HG03575 (cell line): ENCODE measurements at regions not wholly inside any gene's neighbourhood (a gene's known extent, or its start where the extent isn't known, plus 50 kb on each side); places are given as distances from the start of the nearest gene placed in this dataset.

Experiments
- ATAC-seq: cut with Tn5 transposase; IDR thresholded peaks from one replicate; pipeline ENCODE4 v1.9.1; 2021; ENCODE audit not compliant: unreplicated experiment, insufficient number of reproducible peaks, low FRiP score; ENCODE audit errors: extremely low read depth

DNA sequence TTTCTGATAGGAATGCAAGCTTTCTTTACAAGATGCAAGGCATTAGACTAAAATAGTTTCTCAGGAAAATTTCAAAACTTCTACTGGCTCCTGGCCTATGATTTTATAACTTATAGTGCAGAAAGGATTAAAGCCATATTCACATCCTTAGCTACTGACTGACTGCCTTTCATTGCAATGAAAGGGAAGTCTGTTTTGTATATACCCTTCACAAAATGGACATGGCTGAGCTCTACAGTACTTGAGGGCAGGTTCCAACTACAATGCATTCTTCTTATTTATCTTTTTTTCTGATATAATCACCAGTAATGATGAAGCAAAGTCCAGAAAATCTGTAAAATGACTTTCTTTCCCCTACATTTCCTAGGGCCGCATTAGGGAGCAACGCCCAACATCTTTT lies 100.5 kb upstream of the ESRRG start:
- ATAC-seq, result no peak

DNA sequence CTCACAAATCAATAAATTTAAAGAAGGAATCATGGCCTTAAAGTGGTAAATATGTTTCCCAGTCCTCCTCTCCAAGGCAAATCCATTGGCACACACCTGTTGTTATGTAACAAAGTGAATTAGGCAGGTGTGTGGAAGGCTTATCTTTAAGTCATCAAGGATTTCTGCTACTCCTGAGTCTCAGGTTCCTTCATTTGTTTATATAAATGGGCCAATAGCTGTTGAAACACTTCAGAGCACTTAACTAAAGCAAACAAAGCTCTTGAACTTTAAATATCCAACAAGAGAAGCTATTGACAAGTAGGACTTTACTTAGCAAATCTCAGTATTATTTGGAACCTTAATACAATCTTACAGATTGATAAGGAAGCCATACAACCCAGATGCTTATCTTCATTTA lies 99.3 kb upstream of the ESRRG start:
- no peak for ATAC-seq

DNA sequence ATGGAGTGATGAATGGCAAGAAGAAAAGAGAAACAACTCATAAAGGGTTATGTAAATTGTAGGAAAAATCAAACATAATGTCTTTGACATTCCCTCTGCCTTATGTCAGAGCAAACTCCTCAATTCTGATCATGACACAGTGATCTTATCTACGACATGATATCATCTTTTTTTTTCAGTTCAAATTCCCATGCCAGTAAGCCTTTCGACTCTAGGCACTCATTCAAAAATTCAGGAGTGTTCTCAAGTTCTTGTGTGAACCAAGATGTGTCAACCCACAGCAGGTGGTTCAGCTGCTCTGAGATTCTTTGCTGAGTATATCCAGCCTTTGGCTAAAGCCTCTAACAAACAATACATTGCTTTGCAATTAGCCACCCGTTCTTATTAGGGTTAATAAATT lies 97.1 kb upstream of the ESRRG start:
- ATAC-seq, result no peak

DNA sequence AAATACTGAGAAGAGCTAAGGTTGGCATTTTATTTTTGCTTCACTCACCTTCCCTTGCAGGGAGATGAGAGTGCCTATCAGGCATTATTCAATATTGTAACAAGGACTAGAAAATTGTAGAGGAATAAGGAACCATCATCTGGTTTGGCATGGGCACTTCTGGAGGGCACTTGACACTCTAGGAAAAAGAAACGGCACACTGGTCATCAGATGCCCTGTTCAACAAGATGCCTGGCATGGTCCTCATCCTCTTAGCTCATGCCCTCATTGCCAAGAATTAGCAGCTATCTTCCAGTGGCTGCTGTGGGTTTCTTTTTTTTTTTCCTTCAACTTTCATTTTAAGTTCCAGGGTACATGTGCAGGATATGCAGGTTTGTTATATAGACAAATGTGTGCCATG lies 95.1 kb upstream of the ESRRG start:
- no peak for ATAC-seq

DNA sequence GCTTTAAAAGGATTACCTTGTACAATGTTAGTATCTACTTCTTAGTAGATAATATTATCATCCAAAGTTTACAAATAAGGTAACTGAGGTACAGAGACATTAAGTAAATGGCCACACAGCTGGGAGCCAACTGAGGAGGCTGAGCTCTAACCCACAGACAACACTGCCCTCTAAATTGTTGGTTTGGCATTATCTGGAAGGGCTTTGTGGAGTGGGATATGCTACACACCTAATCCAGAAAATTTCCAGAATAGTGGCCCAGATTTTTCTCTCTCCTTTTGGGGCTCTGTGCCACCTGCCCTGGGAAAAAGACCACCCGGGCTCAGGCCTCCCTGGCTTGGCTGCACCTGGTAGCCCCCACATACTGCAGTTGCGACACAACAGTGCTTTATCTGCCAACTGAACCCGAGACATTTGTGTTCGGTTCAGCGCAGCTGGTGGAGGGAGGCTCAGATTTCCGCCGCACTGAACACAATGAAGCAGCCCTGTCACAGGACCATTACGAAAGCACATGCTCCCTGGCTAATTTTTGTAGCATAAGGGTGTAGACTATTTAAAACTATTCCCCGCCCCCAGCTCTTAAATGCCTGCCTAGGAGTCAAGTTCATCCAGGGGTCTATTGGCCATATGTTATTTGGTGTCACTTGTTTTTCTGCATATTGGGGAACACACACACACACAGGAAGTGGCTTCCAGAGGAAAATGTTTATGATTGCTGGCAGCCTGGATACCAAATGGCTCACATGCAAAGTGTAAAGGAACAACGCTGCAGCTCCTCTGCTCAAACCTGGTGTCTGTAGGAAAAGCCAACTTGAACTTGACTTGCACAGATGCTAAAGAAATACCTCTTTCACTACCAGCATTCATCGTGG lies 92.3 kb upstream of the ESRRG start:
- no peak for ATAC-seq

DNA sequence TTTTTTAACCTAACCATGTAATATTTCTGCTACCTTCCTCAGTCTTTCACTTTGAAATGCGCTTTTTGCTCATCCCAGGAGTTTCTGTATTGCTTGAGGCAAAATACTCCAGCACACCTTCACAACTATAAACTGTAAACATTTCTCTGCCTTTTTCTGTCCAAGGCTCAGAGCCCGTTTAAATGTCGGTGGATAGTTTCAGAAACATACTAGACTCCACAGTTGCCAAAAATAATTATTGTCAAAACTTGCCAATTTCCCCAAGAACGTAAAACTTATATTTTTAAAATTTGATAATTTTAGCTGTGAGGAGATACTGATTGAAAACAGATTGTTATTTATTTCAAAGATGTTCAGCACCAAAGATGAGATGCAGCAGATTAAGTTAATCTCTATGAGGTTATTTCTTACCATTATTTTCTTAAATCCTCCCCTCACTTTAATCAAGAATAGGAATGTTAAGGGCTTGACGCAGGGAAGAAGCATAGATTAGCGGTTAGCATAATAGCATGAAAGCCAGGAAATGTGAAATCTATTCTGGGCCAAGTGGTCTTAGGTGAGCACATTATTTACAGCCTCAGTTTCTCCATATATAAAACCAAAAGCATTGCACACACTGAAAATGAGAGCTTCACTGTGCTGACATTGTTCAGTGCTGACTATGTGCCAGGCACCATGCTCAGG lies 91.5 kb upstream of the ESRRG start:
- no peak for ATAC-seq

DNA sequence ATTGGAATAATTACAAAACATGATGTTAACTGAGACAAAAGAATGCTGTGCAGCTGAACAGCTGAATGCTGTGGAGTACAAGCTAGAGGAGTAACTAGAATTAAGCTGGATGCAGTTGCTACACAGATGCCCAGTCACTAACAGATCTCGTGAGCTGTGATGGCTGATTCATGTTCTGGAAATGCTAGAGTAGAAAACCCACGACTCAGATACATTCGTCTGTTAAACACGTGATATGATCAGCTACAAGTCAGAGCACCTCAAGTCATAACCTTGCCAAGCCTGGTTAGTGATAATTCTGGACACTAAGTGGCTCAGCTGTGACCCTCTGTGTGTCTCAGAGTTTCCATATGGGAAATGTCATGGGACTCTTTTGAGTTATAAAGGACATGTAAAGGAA lies 89.7 kb upstream of the ESRRG start:
- no peak for ATAC-seq

DNA sequence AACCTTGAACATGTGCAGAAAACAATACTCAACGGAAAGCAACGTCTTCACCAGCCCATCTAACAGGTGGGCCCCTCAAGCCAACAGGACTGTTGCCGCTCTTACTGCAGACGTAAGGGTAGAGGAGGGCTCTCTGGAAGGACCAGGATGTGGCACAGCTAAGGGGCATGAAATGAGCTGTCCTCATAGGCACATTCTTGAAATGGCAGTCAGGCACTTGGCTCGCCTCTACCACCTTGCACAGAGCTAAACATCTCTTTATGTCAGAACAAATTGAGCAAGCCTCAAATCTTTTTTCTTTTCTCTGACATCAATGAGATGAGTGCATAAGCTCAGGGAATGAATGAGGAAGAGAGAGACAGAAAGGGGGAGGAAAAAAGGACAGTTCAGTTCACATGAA lies 86.4 kb upstream of the ESRRG start:
- no peak for ATAC-seq

DNA sequence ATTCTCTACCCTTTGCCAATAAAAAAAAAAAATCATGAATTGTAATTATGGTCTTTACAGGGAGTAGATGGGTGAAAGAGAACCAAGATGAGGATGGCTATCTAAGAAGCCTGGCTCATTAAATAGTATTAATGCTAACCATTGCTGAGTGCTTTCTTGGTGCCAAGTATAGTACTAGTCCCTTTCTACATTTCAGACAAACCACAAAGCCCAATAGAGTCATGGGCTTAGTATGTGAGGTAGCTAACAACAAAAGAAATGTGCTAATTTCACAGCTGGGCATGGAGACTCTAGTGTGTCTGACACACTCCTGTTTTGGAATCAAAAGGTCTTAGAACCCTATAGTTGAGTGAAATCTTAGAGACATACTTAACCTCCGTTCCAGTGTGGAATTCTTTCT lies 84.5 kb upstream of the ESRRG start:
- no peak for ATAC-seq

DNA sequence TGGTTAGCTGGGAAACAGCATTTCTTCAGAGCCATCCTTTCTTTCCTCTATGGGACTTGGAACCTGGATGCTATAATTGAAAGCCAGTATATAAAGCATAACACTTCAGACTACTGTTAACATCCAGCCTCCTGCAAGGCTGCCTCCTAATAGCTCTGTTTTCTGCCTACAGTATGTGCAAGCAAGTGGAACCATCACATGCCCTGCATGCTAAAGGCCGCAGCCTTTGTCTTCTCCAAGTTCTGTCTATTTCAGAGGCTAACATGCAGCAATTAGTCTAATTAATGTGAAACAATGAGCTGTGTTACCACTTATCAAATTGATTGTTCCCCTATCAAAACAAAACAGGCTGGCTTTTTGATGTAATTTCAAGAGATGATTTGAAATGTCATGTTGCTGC lies 82.7 kb upstream of the ESRRG start:
- no peak for ATAC-seq

DNA sequence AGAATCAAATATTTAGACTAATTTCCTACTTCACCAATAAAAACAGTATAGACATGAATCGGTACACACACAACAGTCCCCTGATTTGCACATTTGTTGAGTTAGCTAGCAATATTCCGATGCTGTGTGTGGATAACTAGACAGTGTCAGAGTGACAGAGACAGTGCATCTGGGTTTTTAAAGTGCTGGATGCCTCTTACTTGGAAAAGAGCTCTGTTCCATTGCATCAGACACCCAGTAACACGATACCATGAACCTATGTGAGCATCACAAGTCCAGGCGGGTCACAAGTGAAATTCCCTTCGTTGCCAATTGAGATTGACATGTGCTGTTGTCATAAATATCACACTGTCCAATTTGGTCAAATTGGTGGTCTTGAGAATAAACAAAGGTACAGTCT lies 82.0 kb upstream of the ESRRG start:
- ATAC-seq, result no peak

DNA sequence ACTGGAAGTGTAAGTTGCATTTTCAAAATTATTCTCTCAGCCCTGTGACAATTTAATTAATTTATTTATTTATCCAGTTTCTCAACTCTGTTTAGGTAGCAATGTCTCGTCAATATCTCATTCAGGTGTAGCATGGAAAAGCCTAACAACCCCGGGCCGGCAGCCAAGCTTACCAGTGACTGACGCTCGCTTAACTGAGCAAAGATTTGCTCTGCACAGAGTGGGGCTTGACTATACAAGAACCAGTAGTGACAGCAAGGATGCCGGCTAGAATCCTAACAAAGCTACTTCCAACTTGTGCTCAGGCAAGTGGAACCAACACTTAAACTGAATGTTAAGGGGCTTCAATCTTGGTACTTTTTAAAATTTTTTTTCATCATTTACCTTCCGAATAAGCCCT lies 80.9 kb upstream of the ESRRG start:
- ATAC-seq, result no peak

DNA sequence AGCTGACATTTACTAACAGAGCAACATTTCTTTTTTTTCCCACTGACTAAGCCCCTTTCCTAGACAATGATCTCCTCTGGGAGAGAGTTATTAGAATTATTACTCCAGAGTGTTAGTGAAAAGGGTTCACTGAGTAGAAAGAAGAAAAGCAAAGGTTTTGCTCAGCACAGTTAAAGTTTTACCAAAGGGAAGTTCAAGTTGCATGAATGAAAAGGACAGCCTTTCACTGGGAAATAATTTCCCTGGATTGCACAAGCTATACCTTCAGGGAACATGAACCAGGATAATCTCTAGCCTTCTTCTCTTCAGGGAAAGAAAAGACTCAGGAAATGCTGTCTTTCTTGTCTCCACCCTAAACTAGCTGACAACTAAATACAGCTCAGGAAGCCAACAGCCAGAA lies 71.4 kb upstream of the ESRRG start:
- ATAC-seq, result no peak

DNA sequence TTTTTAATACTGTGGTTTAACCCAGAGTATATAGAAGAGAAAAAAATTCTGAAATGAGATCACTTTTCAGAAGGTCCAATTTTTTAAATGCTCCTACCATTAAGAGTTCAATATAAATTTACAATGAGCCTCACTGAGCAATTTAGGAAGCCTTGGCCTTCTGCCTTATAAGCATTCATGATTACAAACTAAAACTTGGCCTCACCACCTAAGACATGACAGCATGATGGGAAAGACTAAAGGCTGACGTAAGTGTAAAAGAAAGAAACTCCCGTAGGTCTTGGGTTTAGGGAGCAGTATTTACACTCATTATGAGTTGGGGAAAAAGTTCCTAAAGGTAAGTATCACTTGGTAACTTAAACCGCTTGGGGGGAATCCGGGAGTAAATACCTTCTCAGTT lies 70.7 kb upstream of the ESRRG start:
- ATAC-seq, result no peak

DNA sequence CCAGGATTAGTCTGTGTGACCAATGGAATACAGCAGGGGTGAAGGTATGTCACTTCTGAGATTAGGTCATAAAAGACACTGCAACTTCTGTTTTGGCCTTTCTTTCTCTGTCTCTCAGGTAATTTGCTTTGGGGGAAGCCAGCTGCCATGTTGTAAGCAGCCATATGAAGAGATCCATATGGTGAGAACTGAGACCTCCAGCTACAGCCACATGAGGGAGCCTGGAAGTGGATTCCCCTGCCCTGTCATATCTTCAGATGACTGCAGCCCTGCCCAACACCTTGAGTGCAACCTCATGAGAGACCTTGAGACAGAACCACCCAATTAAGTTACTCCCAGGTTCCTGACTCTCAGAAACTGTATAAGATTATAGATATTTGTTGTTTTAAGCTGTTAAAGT lies 70.1 kb upstream of the ESRRG start:
- ATAC-seq, result no peak

DNA sequence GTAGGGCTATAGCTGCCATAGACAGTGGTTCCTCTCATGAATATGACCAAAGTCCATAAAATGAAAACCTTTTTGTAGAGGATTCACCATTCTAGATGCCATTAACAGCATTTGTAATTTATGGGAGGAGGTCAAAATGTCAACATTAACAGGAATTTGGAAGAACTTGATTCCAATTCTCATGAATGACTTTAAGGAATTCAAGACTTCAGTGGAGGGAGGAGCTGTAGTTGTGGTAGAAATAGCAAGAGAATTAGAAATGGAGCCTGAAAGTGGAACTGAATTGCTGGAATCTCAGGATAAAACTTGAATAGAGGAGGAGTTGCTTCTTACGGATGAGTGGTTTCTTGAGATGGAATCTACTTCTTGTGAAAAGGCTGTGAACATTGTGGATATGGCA lies 65.4 kb upstream of the ESRRG start:
- no peak for ATAC-seq

DNA sequence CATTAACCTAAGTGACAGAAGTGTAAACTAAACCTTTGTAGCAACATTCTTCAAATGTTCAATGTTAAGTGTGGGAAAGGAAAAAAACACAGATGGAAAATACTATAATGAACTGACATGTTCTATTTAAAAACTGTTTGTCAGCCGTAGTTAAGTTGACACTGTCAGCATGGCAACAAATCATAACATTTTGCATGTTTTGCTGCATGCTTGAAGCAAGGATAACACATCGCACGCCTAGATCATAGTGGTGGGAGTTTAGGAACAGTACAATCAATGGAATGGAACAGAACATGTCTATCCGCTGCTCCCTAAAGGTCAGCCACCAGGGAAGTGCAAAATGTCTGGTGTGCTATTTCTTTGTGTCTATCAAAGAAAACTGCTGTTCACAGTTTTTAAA lies 62.5 kb upstream of the ESRRG start:
- ATAC-seq, result no peak

DNA sequence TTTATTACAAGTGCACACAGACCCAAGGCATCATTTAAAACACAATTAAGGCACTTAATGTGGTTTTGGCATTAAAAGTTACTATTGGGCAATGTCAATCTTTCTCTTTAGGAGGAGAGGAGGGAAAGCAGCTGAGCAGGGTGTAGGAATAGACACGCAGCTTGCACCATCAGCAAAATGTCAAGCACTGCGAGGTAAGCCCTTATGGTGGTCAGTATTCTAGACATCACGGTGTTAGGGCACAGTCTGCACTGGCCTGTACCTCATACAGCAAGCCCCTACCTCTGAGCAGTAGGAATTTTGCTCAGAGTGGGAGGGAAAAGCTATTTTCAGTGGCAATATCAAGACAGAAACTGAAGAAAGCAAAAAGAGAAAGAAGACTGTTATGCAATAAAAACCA lies 62.0 kb upstream of the ESRRG start:
- ATAC-seq, result no peak

DNA sequence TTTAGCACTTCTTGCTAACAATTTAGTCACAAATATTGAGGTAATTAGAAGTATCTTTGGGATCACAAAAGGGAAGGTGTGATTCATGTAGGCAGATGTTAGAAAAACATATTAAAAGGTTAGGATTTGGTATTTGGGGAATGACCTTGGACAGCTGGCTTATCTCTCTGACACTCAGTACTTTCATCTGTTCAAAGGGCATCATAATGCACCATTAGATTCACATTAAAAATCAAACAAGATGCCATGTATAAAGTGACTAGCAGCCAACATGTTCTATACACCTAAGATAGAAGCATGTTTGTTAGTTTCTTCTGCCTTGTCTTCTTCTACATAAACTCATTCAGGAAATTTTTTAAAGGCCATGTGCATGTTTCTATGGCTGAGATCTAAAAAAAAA lies 56.5 kb upstream of the ESRRG start:
- no peak for ATAC-seq

DNA sequence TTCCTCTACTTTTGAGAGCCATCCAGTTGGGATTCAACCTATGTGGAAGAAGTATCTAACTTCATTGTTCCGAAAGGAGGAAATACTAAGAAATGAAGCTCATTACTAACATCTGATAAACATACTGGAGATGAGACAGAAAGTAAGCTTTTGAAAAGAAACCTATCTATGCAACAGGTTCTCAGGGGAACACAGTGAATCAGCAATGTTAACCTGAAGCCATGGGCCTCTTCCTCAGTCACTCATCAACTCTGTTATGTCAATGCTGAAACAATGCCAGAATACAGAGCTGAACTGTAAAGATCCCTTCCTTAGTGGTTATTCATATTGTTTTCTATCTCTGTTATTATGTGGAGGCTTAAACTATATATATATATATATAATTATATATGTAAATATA lies 55.5 kb upstream of the ESRRG start:
- ATAC-seq, result no peak

DNA sequence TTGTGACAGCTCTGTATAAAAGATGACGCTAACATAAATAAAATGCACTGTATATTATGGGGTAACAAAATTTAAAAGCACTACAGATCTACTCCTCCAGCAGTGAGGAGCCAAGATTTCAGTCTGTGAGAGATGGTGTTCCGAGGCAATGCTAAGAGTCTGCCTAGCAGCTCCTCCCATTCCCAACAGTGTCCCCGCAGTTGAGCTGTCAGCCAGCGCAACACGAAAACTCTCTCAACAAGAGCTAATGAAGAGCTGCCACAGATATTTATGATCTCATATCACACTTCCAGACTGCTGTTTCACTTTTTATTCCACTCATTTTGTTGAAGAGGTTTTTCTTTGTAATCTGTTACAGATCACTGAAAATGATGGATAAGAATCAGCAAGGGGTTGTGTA lies 53.9 kb upstream of the ESRRG start:
- ATAC-seq, result no peak
